Subcutaneous abdominal adipose tissue (tissue), 5 donors: ENCODE measurements at regions not wholly inside any gene's neighbourhood (a gene's known extent, or its start where the extent isn't known, plus 50 kb on each side); places are given as distances from the start of the nearest gene placed in this dataset.

Source experiments
- H3K27ac ChIP-seq: one replicate; pipeline ENCODE4 v1.7.0; 2013; ENCODE audit warnings: low read depth, mild to moderate bottlenecking, inconsistent platforms, low read length, moderate library complexity
- H3K27me3 ChIP-seq, 5 donors: one replicate each; pipeline ENCODE4 v1.7.0; 2013; ENCODE audit warnings: low read length in 5 of 5, inconsistent platforms in 1 of 5; ENCODE audit not compliant: control insufficient read depth in 5 of 5, insufficient read depth in 4 of 5
- H3K36me3 ChIP-seq, 5 donors: one replicate each; pipeline ENCODE4 v1.7.0; 2013; ENCODE audit warnings: low read length in 5 of 5; ENCODE audit not compliant: control insufficient read depth in 5 of 5, insufficient read depth in 5 of 5
- H3K4me1 ChIP-seq, 5 donors: one replicate each; pipeline ENCODE4 v1.7.0; 2013; ENCODE audit warnings: low read length in 5 of 5, mild to moderate bottlenecking in 3 of 5, moderate library complexity in 1 of 5; ENCODE audit not compliant: control insufficient read depth in 5 of 5, insufficient read depth in 5 of 5
- H3K4me3 ChIP-seq, 5 donors: one replicate each; pipeline ENCODE4 v1.7.0; 2013; ENCODE audit warnings: low read length in 5 of 5, low read depth in 1 of 5
- H3K9ac ChIP-seq, 5 donors: one replicate each; pipeline ENCODE4 v1.7.0; 2013; ENCODE audit warnings: low read length in 5 of 5, mild to moderate bottlenecking in 4 of 5, moderate library complexity in 3 of 5
- H3K9me3 ChIP-seq, 5 donors: one replicate each; pipeline ENCODE4 v1.7.0; 2013; ENCODE audit warnings: low read length in 5 of 5; ENCODE audit not compliant: control insufficient read depth in 5 of 5
- donor health status: healthy.
- donor health status: healthy.
- donor health status: healthy.
- donor health status: healthy.
- donor health status: healthy.

- Histone ChIP-seq H3K27ac (no peak overlapping the region), H3K9ac (peak overlapping the region in 1 of 5 donors; percentile 46), H3K4me1 (peaks cover 2 to 20% (median 12%) of the 10 kb centered on the region in 5 donors), H3K4me3 (peak overlapping the region; percentile 24 to 62 (median 44)), H3K9me3 (peaks cover 0 to 7% (median 2%) of the 10 kb centered on the region in 5 donors), H3K27me3 (no peaks in the 10 kb centered on the region), H3K36me3 (no peaks in the 10 kb centered on the region)
Observed at GRCh38 chr6:168895102-168895812, 358.4 kb downstream of the THBS2 start.

- Histone ChIP-seq H3K27me3 (no peaks in the 10 kb centered on the region), H3K9me3 (peaks cover 0 to 4% (median 1%) of the 10 kb centered on the region in 5 donors), H3K4me3 (no peak overlapping the region)
Observed at GRCh38 chr6:168892031-168892430, 361.6 kb downstream of the THBS2 start.

GRCh38 chr6:168890981-168891365, 362.7 kb downstream of the THBS2 start:
- no peak overlapping the region for H3K9ac ChIP-seq
- H3K4me1 ChIP-seq = peaks cover 0 to 16% (median 9%) of the 10 kb centered on the region in 5 donors
- no peak overlapping the region for H3K27ac ChIP-seq
- no peaks in the 10 kb centered on the region for H3K27me3 ChIP-seq
- no peaks in the 10 kb centered on the region for H3K9me3 ChIP-seq
- H3K4me3 ChIP-seq = no peak overlapping the region
- no peaks in the 10 kb centered on the region for H3K36me3 ChIP-seq

More at GRCh38 chr6:168892031-168892430, 361.6 kb downstream of the THBS2 start:
- H3K27ac ChIP-seq = no peak overlapping the region
- no peak overlapping the region for H3K9ac ChIP-seq
- no peaks in the 10 kb centered on the region for H3K36me3 ChIP-seq
- peaks cover 0 to 16% (median 9%) of the 10 kb centered on the region in 5 donors for H3K4me1 ChIP-seq

- Histone ChIP-seq H3K27ac (no peak overlapping the region), H3K27me3 (no peaks in the 10 kb centered on the region), H3K9ac (no peak overlapping the region), H3K4me3 (no peak overlapping the region), H3K9me3 (no peaks in the 10 kb centered on the region), H3K36me3 (no peaks in the 10 kb centered on the region), H3K4me1 (peaks cover 0 to 14% (median 6%) of the 10 kb centered on the region in 5 donors)
Observed at GRCh38 chr6:168890306-168890980, 363.2 kb downstream of the THBS2 start.

GRCh38 chr6:168888786-168889345, 364.8 kb downstream of the THBS2 start:
- H3K4me3 ChIP-seq = no peak overlapping the region
- H3K4me1 ChIP-seq = peaks cover 2 to 18% (median 7%) of the 10 kb centered on the region in 5 donors
- H3K27ac ChIP-seq = no peak overlapping the region
- no peak overlapping the region for H3K9ac ChIP-seq
- H3K9me3 ChIP-seq = no peaks in the 10 kb centered on the region
- H3K36me3 ChIP-seq = no peaks in the 10 kb centered on the region
- H3K27me3 ChIP-seq = no peaks in the 10 kb centered on the region

DNA sequence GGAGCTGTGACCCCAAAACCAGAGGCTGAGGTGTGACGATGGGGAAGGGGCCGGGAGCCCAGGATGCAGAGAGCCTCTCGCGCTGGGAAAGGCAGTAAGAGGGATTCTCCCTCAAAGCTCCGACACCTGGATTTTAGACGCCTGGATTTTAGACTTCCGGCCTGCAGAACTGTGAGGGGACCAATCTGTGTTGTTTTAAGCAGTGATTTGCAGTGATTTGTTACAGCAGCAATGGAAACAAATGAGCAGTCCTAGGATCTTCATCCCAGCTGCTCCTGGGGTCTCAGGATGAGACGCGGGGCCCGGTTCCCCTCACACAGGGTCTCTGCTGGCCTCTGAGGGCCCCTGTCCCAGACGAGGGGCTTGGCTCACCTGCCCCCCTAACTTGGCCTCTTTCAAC, 365.5 kb downstream of the THBS2 start:
- Histone ChIP-seq H3K27me3 (no peaks in the 10 kb centered on the region), H3K9me3 (no peaks in the 10 kb centered on the region), H3K27ac (no peak overlapping the region), H3K36me3 (no peaks in the 10 kb centered on the region), H3K4me3 (no peak overlapping the region), H3K4me1 (peaks cover 2 to 18% (median 7%) of the 10 kb centered on the region in 5 donors), H3K9ac (no peak overlapping the region)

GRCh38 chr6:168887621-168888020, 366.0 kb downstream of the THBS2 start:
- Histone ChIP-seq H3K36me3 (no peaks in the 10 kb centered on the region), H3K4me3 (no peak overlapping the region), H3K4me1 (peaks cover 2 to 18% (median 7%) of the 10 kb centered on the region in 5 donors), H3K27ac (no peak overlapping the region), H3K9me3 (no peaks in the 10 kb centered on the region), H3K27me3 (no peaks in the 10 kb centered on the region), H3K9ac (no peak overlapping the region)

DNA sequence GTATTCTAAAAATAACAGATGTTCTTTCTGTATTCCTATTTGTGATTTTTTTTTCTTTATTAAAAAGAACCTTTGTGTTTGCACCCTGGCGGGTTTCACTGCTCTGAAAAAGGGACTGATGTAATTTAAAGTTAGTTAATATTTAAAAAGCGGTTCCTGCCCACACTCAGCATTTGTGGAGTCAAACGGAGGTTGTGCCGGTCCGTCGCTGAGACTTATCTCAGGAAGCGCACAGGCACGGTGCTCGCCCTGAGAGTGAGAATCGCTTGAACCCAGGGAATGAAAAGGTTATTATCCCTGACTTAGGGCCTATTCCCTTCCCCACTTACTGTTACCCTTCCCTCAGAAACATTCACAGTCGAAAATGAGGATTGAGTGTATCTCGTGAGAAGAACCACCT, 366.7 kb downstream of the THBS2 start:
- Histone ChIP-seq H3K27ac (no peak overlapping the region), H3K36me3 (no peaks in the 10 kb centered on the region), H3K4me3 (no peak overlapping the region), H3K9ac (no peak overlapping the region), H3K4me1 (peaks cover 2 to 18% (median 7%) of the 10 kb centered on the region in 5 donors), H3K27me3 (no peaks in the 10 kb centered on the region), H3K9me3 (no peaks in the 10 kb centered on the region)

GRCh38 chr6:168885751-168886742, 367.6 kb downstream of the THBS2 start:
- H3K27ac ChIP-seq = no peak overlapping the region
- H3K9ac ChIP-seq = no peak overlapping the region
- H3K36me3 ChIP-seq = no peaks in the 10 kb centered on the region
- peaks cover 2 to 14% (median 4%) of the 10 kb centered on the region in 5 donors for H3K4me1 ChIP-seq
- no peak overlapping the region for H3K4me3 ChIP-seq
- H3K9me3 ChIP-seq = no peaks in the 10 kb centered on the region
- no peaks in the 10 kb centered on the region for H3K27me3 ChIP-seq
